NCI-H1694 (cell line): ENCODE measurements at regions not wholly inside any gene's neighbourhood (a gene's known extent, or its start where the extent isn't known, plus 50 kb on each side); places are given as distances from the start of the nearest gene placed in this dataset.

Experiments used
- DNase-seq: peaks from one replicate; lab custom pipeline; 2025; lab: John Stamatoyannopoulos, UW

GRCh38 chr6:44531442-44532015 lies 144.0 kb downstream of the CDC5L start:
- DNase-seq: no peak

DNA sequence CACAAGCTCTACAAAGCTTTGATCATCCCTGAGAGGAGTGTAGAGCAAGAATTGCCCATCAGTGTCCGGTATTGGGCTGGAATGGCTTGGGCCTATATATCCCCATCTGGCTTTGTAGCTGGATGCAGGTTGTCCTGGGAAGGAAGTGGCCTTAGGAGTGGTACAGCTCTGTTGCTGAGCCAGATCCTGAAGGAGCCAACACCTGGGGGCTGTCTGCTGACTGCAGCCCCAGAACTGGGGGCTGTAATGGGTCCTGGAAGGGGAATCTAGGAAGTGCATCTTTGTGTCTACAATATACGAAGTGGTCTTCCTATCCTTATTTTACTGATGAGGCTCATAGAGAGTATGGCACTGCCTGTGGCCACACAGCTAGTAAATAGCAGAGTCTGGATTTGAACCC lies 145.9 kb downstream of the CDC5L start:
- DNase-seq: no peak

- no peak for DNase-seq
Measured at GRCh38 chr6:44534291-44534690, 146.8 kb downstream of the CDC5L start.

DNA sequence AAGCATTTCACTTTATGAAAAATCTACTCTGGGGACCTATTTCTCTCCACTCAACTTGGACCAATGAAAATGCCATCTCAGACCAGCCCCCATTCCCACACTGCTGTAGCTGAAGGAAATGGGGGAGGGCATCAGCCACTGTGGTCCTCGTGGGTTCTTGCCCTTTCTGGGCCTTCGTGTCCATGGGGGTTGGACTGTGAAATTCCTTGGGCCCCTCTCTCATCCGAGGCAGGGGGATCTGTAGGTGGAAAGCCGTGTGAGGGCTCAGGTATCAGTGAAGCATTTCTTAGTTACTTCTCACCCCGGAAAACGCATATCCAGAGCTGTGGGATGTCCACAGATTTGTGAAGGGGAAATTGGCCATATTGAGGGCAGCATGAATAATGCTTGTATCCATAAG lies 147.9 kb downstream of the CDC5L start:
- no peak for DNase-seq

GRCh38 chr6:44535967-44536366 lies 148.5 kb downstream of the CDC5L start:
- DNase-seq: no peak

DNA sequence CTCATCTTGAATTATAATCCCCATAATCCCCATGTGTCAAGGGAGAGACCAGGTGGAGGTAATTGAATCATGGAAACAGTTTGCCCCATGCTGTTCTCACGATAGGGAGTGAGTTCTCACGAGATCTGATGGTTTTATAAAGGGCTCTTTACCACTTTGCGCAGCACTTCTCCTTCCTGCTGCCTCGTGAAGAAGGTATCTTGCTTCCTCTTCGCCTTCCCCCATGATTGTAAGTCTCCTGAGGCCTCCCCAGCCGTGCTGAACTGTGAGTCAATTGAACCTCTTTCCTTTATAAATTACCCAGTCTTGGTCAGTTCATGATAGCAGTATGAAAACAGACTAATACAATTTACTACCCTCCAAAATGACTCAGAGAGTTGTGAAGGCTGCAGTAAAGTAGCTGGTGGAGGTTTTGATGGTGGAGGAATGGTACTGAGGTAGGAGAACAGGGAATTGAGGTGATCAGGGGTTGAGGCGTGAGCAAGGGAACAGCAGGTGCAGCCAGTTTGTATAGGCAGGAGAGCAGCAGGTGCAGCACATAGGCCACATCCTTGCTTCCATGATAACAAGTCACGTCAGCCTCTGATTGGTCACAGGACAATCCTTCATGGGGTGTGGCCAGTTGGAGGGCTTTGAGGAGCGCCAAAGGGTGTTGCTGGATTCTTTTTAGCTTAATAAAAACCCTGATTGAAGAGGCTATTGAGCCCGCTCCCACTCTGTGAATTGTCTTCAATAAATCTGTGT lies 150.0 kb downstream of the CDC5L start:
- DNase-seq: no peak

DNA sequence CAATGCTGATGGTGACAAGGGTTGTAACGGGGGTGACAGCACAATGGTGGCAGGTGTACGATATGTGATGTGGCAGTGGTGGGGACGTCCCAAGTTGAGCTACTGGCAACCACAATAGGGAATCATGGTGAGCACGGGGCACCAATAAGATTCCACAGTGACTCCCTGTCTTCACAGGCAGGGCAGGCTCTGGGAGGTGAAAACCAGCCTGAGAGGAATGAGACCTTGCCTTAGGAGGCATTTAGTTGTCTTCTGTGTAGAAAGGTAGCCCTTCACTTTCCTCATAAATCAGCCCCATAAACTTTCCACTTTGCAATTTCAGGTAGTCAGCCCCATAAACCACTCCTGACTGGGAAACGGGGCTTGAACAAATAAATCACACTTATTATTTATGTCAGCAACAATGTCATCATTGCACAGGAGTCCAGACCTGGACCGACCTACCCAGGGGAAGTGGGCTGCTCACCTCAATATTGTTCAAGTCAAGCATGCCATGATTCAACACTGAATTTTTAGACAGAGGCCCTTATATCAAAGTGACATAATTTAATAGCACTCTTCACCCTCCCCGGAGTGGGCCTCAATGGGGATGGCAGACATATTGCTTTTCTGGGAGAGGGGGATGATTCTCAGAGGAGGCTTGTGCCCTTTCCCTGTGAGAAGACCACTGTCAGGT lies 150.8 kb downstream of the CDC5L start:
- DNase-seq: no peak

GRCh38 chr6:44538807-44539201 lies 151.3 kb downstream of the CDC5L start:
- no peak for DNase-seq

DNA sequence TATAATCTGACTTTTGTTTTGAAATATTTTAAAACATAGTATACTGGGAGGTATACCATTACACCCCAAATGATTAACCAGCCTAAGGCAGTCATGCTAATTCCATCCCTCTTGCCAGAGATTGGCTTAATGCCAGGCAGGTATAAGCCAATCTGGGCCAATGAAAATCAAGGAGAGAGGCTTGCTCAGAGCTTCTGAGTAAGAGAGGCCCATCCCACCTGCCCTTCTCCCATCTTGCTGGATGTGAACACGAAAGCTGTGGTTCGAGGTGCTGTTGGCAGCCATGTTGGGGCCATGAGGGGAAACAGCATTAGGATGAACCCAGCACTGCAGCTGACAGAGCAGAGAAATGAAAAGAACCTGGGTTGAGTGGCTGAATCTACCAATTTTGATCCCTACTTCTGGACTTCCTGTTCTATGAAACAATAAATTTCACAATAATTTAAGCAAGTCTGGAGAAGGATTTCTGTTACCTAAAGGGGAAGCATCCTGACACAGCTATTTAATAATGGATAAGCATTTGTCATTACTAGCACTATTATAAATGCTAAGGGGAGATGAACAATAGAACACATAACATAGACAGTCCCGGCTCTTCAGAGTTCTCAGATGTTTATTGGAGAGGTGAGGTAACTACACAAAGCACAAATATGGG lies 152.3 kb downstream of the CDC5L start:
- no peak for DNase-seq

DNA sequence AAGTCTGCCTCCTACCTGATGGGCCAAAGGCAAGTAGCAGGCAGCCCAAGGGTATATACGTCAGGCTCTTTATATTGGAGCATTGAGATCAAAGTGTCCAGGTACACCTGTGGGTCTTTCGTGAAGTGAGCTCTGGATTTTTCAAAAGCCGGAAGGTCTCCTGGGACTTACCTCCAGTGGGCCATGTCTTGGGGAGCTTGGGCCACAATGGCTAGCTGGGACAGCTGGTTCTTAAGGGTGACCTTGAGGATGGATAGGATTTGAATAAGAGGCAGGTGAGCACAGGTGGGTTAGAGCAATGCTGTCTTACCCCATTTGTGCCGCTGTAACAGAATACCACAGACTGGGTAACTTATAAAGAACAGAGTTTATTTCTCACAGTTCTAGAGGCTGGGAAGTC lies 153.4 kb downstream of the CDC5L start:
- no peak for DNase-seq

DNA sequence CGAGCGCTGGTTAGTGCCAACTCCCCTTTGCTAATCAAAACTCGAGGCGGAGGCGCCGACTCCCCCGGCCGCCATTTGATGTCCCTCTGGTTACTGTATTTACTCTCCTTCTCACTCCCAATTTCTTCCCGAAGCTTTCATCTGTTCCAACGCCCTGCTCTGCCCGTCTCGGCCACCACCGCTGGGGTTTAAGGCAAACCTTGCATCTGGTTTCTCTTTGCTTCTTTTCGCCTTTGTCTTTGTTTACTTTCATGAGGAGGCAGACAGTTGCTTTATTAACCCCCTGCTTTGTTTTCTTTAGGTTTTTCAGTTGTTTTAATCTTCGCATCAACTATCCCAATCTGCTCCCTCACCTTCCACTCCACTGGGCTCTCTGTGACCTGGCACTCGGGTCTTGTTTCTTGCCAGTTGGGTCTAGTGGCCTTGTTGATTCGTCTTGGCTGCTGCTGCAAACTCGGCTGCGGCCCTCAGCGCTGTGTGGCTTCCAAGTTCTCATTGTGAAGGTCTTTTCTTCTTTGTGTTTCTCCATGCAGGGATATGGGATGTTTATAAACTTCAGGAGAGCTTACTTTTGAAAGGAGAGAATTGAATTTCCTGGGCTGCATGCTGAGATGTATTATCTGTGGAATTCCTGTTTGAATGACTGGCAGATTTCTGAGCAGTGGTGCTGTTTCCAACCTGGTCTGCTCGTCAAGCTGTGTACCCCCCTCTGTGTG lies 155.1 kb downstream of the CDC5L start:
- DNase-seq: no peak

- DNase-seq: no peak
Measured at GRCh38 chr6:44543664-44544063, 156.2 kb downstream of the CDC5L start.

DNA sequence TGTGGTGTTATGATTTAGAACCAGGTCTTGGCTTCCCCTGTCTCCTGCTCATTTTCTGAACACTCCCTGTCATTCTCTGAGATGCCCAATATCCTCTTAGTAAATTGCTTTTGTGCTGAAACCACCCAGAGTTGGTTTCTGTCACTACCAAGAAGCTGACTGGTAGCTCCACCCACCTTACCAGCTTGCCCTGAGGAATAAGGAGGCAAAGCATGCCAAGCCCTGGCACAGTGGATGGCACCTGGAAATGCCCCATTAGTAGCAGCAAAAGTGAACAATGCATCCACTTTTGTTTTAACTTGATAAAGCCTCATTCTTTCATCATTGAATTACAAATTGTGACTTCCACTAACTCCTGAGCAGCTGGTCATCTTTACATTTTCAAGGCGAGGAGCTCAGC lies 157.7 kb downstream of the CDC5L start:
- DNase-seq: no peak

- DNase-seq: no peak
Measured at GRCh38 chr6:44548319-44548718, 160.8 kb downstream of the CDC5L start.

GRCh38 chr6:44549516-44549915 lies 162.0 kb downstream of the CDC5L start:
- DNase-seq: no peak

DNA sequence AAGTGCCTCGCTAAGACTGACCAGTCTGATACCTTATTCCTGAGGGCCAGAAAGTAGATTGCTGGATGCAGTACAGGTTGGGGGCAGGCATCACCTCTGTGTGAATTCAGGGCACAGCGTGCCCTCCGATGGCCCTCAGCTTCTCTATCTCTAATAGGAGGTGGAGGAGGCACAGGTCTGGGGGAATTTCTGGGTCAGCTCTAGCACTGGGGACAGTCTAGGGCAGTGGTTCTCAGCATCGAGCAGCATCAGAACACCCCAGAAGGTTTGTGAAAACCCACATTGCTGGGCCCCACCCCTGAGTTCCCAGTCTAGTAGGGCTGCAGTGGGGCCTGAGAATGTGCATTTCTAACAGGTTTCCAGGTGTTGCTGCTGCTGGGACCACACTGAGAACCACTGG lies 166.7 kb downstream of the CDC5L start:
- no peak for DNase-seq

DNA sequence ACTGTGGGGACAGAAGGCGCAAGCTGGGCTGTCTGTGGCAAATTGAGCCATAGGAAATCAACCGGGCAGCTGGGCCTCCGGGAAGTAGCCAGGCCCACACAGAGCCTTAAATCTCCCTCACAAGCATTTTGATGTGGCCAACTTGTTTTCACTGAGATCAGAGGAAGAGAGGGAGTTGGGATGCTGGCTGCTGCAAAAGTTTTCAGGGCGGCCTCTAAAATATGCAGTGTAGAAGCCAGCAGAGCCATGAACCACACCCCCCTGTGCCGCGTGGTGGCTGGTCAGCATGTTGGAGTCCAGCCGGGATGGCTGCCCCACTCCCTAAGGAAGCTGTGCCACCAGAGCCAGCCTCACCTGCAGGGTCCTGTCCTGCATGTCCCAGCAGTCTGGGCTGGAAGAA lies 167.4 kb downstream of the CDC5L start:
- DNase-seq: no peak

DNA sequence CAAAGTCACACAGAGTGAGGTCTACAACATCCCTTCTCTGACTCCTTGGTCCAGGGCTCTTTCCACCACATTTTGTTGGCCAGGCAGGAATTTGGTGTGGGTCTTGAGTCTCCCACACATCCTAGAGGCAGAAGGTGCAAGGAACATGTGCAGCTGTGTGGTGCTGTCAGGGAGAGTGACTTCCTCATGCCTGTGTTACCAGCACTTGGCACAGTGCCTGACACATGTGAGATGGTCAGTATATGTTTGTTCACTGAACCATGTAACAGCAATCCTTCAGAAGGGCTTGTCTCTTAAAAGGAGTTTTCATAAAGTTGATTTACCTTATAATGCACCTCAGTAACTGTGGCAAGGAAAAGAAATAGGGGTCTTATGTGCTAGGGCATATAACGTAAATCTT lies 168.5 kb downstream of the CDC5L start:
- DNase-seq: no peak

- no peak for DNase-seq
Measured at GRCh38 chr6:44558024-44558831, 170.7 kb downstream of the CDC5L start.

DNA sequence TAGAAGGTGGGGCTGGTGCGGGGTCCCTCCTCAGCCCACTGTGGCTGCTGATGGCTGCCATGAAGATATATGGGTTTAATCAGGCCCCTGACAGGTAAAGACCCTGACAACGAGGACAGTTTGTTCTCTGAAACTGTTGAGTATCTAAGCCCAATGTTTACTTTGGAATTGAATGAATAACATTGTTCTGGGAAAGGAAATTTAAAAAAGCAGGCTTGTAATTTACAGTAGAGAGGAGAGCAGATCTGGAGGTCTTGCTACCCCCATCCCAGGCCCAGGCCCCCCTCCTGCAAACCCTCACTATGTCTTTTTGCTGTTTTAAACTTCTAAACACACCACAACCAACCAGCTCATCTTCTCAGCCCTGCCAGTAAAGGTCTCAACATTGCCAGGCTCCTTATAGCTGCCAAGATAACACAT lies 171.3 kb downstream of the CDC5L start:
- DNase-seq: no peak

DNA sequence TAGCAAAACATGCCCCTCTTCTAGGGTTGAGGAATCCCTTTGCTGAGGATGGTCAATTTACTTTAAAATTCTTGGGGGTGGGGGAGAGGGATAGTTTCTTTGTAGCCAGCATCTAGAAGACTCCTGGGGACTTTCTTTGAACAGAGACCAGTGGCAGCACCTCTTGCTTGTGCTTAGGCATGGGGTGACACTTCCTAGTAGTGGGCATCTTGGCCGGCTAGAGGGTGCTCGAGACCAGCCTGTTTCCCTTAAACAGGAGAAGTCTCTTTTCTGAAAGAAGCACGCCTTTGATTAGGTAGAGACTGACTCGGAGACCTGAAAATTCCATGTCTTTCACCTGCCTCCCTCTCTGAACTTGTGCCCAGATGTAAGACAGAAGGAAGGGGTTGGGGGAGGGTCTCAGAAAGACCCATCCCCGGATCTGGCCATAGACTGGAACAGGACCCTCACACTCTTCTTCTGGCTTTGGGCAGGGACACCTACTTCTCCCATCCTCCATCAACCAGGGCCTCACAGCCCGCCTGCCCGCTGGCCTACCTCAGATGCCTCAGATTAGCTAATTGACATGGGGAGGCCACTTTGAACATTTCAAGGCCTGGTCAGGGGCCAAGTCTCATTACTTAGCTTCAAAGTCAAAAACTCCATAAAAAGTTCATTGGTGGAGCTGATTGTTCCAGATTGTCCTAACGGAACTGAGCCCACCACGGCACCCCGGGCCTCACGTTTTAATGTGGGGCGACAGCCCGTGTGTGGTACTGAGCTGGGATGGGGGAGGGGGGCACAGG lies 172.2 kb downstream of the CDC5L start:
- DNase-seq: no peak
